ENCODE measurements at regions not wholly inside any gene's neighbourhood (a gene's known extent, or its start where the extent isn't known, plus 50 kb on each side); places are given as distances from the start of the nearest gene placed in this dataset.

GRCh38 chr3:188046561-188047211, 107.3 kb upstream of the LPP start:
- TF ChIP-seq, protein P1, sequence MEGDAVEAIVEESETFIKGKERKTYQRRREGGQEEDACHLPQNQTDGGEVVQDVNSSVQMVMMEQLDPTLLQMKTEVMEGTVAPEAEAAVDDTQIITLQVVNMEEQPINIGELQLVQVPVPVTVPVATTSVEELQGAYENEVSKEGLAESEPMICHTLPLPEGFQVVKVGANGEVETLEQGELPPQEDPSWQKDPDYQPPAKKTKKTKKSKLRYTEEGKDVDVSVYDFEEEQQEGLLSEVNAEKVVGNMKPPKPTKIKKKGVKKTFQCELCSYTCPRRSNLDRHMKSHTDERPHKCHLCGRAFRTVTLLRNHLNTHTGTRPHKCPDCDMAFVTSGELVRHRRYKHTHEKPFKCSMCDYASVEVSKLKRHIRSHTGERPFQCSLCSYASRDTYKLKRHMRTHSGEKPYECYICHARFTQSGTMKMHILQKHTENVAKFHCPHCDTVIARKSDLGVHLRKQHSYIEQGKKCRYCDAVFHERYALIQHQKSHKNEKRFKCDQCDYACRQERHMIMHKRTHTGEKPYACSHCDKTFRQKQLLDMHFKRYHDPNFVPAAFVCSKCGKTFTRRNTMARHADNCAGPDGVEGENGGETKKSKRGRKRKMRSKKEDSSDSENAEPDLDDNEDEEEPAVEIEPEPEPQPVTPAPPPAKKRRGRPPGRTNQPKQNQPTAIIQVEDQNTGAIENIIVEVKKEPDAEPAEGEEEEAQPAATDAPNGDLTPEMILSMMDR (IDR thresholded peaks at IDR 0.05; ENCODE audit: insufficient read depth, low read depth, low read length): no peak
- Histone ChIP-seq H3K36me3 (ENCODE audit: control insufficient read depth, insufficient read depth, low read length) (no peaks in the 10 kb centered on the region), H3K4me3 (ENCODE audit: low read depth, low read length) (no peak overlapping the region), H3K27me3 (ENCODE audit: control insufficient read depth, insufficient read depth, low read length) (no peaks in the 10 kb centered on the region; the same call in 1 of the 2 replicates)
- CTCF ChIA-PET: interaction anchor here (0.5 to 1.2 kb wide), 2 partner anchors 175 to 299 kb away, joined by 3 to 5 read pairs; no protein-coding TSS in a partner anchor
- DNase-seq (ENCODE audit: low read depth): no peak
- POLR2A ChIA-PET: no interaction called here

- Histone ChIP-seq H3K4me3 (ENCODE audit: low read depth, low read length) (no peak overlapping the region), H3K36me3 (ENCODE audit: control insufficient read depth, insufficient read depth, low read length) (no peaks in the 10 kb centered on the region), H3K27me3 (ENCODE audit: control insufficient read depth, insufficient read depth, low read length) (no peaks in the 10 kb centered on the region; the same call in 1 of the 2 replicates)
- TF ChIP-seq, protein P1 (IDR thresholded peaks at IDR 0.05; ENCODE audit: insufficient read depth, low read depth, low read length): no peak
- no peak for DNase-seq (ENCODE audit: low read depth)
- POLR2A ChIA-PET: no interaction called here
- CTCF ChIA-PET: no interaction called here
Observed at GRCh38 chr3:188047536-188047935, 106.4 kb upstream of the LPP start.

DNA sequence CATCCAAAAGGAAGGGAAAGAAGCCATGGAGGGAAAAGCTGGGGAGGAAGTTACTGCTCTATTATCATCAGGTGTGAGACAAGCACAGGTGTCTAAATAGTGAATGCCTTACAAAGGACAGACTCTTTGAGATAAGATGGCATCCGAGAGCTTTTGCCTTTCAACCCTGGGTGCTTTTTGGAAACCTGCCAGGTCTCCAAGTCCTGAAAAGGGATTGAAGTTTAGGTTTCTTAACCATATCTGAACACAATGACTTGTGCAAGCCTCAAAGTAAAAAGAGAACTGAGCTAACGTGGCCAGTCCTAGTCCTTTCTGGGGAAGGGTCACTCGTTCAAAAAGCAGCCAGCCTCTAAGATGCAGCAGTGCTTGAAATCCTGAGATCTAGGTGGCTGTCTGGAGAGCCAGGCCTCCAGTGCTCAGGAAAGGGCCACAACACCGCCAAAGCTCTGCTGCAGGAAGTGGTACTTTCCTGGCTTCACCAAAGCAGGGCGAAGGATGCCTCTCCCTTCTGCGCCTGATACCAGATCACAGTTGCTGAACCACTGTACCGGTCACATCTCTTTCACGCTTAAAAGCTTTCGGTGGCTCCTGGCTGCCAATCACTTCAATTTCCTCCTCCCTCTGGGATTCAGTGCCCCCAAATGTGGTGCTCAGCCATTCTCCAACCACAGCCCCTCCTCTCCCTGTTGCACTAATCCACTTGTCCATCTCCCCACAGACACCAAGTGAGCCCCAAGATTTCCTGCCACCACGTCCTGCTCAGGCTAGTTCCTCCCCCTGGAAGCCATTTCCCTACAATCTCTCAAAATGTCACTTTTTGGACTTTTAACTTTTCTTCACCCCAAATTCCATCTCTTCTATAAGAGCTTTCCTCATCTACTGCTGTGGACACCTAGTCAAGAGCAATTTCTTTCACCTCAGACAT, 104.1 kb upstream of the LPP start:
- no peaks in the 10 kb centered on the region for H3K36me3 ChIP-seq (ENCODE audit: control insufficient read depth, insufficient read depth, low read length)
- TF ChIP-seq, protein P1 (IDR thresholded peaks at IDR 0.05; ENCODE audit: insufficient read depth, low read depth, low read length): no peak
- ChIA-PET POLR2A (no interaction called here), CTCF (interaction anchor here (0.5 kb wide), 1 partner anchor 220 kb away, joined by 3 read pairs; no protein-coding TSS in a partner anchor)
- H3K27me3 ChIP-seq (ENCODE audit: control insufficient read depth, insufficient read depth, low read length): no peaks in the 10 kb centered on the region
- no peak for DNase-seq (ENCODE audit: low read depth)
- no peak overlapping the region for H3K4me3 ChIP-seq (ENCODE audit: low read depth, low read length)

GRCh38 chr3:188051801-188052168, 102.2 kb upstream of the LPP start:
- no peak for DNase-seq (ENCODE audit: low read depth)
- H3K27me3 ChIP-seq (ENCODE audit: control insufficient read depth, insufficient read depth, low read length): no peaks in the 10 kb centered on the region
- CTCF ChIA-PET: interaction anchor here (0.8 kb wide), 2 partner anchors 13 to 312 kb away, joined by 4 read pairs; no protein-coding TSS in a partner anchor
- H3K36me3 ChIP-seq (ENCODE audit: control insufficient read depth, insufficient read depth, low read length): no peaks in the 10 kb centered on the region
- POLR2A ChIA-PET: no interaction called here
- TF ChIP-seq, protein P1 (IDR thresholded peaks at IDR 0.05; ENCODE audit: insufficient read depth, low read depth, low read length): no peak
- H3K4me3 ChIP-seq (ENCODE audit: low read depth, low read length): no peak overlapping the region

Measured in BJ (cell line).